Rectal smooth muscle tissue (tissue), 1 donor: ENCODE measurements at regions not wholly inside any gene's neighbourhood (a gene's known extent, or its start where the extent isn't known, plus 50 kb on each side); places are given as distances from the start of the nearest gene placed in this dataset.

ENCODE experiments used
- H3K27ac ChIP-seq: one replicate; pipeline ENCODE4 v1.7.0; 2013; ENCODE audit warnings: low read depth, low read length, inconsistent platforms
- H3K27me3 ChIP-seq: one replicate; pipeline ENCODE4 v1.7.0; 2013; ENCODE audit warnings: low read length; ENCODE audit not compliant: control insufficient read depth, insufficient read depth
- H3K36me3 ChIP-seq: one replicate; pipeline ENCODE4 v1.7.0; 2013; ENCODE audit warnings: low read length; ENCODE audit not compliant: control insufficient read depth, insufficient read depth
- H3K4me1 ChIP-seq: one replicate; pipeline ENCODE4 v1.7.0; 2013; ENCODE audit warnings: low read length; ENCODE audit not compliant: control insufficient read depth, insufficient read depth
- H3K4me3 ChIP-seq: one replicate; pipeline ENCODE4 v1.7.0; 2013; ENCODE audit warnings: low read length
- H3K9ac ChIP-seq: one replicate; pipeline ENCODE4 v1.7.0; 2013; ENCODE audit warnings: low read length

DNA sequence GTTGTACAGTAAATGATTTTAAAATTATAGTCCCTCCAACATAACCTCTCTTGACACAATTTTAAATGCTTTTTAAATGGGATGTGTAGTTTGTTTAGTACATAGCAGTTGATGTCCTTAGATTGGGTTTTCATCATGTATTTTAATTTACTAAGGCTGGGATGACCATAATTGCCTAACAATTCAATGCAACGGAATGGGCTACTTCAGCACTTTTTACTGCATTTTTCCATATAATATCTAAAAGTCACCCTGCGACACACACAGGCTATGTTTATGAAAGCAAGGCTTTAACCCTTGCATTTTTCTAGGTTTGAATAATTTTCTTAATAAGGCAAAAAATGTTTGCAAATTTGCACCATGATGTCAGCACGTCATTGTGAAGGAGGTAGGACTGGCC is 321.0 kb downstream of the DLEU7 start:
- Histone ChIP-seq H3K4me1 (peaks cover 12% of the 10 kb centered on the region), H3K9ac (no peak overlapping the region), H3K36me3 (no peaks in the 10 kb centered on the region), H3K27me3 (no peaks in the 10 kb centered on the region), H3K27ac (no peak overlapping the region), H3K4me3 (no peak overlapping the region)

GRCh38 chr13:50523307-50523706 is 320.2 kb downstream of the DLEU7 start:
- no peak overlapping the region for H3K9ac ChIP-seq
- H3K4me3 ChIP-seq: no peak overlapping the region
- H3K27ac ChIP-seq: no peak overlapping the region
- H3K4me1 ChIP-seq: peaks cover 12% of the 10 kb centered on the region
- no peaks in the 10 kb centered on the region for H3K27me3 ChIP-seq
- no peaks in the 10 kb centered on the region for H3K36me3 ChIP-seq

- H3K9ac ChIP-seq: no peak overlapping the region
- no peak overlapping the region for H3K27ac ChIP-seq
- H3K36me3 ChIP-seq: no peaks in the 10 kb centered on the region
- H3K27me3 ChIP-seq: no peaks in the 10 kb centered on the region
- H3K4me1 ChIP-seq: peaks cover 17% of the 10 kb centered on the region
- no peak overlapping the region for H3K4me3 ChIP-seq
Observed at GRCh38 chr13:50524560-50524959, 318.9 kb downstream of the DLEU7 start.

DNA sequence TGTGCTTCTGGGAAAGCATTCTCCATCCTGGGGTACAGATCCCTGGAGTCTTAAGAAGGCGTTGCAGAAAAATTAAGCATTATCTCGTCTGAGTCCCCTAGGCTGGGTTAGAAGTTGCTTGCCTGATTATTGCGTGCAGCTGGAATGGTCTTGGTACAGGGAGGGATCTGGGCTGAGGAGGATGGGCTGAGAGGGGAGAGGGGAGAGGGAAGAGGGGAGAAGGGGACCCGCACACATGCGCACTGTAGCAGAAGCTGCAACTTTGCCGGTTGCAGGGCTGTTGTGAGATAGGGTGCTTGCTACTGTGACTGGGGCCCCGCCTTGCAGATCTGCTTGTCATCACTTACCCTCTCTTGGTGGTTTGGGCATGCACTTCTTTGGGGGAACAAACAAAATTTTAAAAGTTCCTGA is 316.8 kb downstream of the DLEU7 start:
- Histone ChIP-seq H3K27me3 (no peaks in the 10 kb centered on the region), H3K36me3 (no peaks in the 10 kb centered on the region), H3K4me3 (no peak overlapping the region), H3K27ac (no peak overlapping the region), H3K9ac (no peak overlapping the region), H3K4me1 (peaks cover 16% of the 10 kb centered on the region)

- H3K27me3 ChIP-seq: no peaks in the 10 kb centered on the region
- no peak overlapping the region for H3K27ac ChIP-seq
- H3K36me3 ChIP-seq: no peaks in the 10 kb centered on the region
- H3K4me3 ChIP-seq: no peak overlapping the region
- H3K4me1 ChIP-seq: peaks cover 14% of the 10 kb centered on the region
- no peak overlapping the region for H3K9ac ChIP-seq
Observed at GRCh38 chr13:50527188-50527587, 316.3 kb downstream of the DLEU7 start.

DNA sequence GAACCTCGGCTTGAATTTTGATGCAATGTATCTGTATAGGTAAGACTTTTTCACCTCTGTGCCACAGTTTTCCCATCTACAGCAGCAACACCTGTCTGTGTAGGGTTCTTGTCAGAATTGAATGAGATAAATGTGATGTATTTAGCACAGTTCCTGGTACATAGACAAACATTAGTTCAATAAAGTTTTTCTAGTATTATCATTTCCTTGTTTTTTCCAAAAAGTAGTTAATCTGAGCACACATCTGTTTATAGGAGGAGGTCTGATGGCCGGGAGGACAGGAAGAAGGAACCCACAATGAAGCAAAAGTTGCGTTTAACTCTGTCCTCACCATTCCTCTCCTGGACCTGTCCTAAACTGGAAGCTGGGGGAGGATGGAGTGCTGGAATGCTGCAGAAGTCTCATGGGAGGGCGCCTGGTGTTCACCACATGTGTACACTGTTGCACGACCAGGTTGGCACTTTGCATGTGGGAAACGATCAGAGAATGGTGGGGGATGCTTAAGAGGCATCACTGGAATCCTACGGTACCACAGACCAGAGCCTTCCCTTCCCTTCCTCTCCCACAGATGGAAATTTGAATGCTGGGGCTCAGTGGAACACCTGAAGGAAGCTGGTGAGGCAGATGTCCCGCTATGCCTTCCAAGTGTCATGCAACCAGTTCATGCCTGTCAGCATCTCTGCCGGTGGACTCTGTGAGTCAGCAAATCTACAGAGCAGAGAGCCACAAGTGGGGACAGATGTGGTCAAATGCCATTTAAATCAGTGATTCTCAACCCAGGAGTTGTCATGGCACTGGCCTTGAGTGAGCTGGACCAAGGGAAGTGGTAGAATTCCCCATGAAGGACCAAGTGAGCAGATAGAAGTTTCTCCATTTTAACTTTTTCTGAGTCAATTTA is 315.6 kb downstream of the DLEU7 start:
- no peaks in the 10 kb centered on the region for H3K36me3 ChIP-seq
- H3K4me1 ChIP-seq: peaks cover 13% of the 10 kb centered on the region
- no peak overlapping the region for H3K27ac ChIP-seq
- no peaks in the 10 kb centered on the region for H3K27me3 ChIP-seq
- no peak overlapping the region for H3K9ac ChIP-seq
- no peak overlapping the region for H3K4me3 ChIP-seq

DNA sequence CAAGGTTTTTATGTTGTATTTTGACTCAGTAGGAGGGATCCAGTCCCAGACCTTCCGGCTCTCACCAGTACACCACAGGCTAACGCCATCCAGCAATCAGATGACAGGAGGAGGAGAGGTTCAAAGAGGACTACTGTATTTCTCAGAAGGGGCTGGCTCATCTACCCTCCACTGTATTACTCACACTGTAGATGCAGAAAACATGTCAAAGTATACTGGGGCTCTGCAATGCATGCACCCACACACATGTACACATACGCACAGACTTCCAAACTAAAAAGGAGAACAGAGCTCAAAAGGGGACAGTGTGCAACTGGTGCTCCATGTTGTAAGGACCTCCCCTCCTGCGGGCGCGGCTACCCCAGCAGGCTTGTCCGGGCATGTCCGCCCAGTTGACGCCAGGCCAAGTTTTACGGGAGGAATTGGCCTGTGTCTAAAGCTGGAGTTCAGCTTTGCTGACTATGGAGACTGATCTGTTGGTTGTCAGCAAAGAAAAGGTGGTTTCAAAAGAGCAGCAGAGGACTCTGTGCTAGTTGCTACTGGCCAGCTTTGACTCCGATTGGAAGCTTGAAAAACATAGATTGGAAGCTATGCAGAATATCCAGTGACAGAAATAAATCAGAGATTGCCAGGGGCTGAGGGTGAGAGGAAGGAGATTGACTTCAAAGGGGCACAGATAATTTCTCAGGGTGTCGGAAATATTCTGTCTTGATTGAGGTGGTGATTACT is 314.2 kb downstream of the DLEU7 start:
- H3K36me3 ChIP-seq: no peaks in the 10 kb centered on the region
- peaks cover 13% of the 10 kb centered on the region for H3K4me1 ChIP-seq
- H3K9ac ChIP-seq: no peak overlapping the region
- peak overlapping the region; percentile 34 for H3K27ac ChIP-seq
- H3K4me3 ChIP-seq: peak overlapping the region; percentile 29
- no peaks in the 10 kb centered on the region for H3K27me3 ChIP-seq

DNA sequence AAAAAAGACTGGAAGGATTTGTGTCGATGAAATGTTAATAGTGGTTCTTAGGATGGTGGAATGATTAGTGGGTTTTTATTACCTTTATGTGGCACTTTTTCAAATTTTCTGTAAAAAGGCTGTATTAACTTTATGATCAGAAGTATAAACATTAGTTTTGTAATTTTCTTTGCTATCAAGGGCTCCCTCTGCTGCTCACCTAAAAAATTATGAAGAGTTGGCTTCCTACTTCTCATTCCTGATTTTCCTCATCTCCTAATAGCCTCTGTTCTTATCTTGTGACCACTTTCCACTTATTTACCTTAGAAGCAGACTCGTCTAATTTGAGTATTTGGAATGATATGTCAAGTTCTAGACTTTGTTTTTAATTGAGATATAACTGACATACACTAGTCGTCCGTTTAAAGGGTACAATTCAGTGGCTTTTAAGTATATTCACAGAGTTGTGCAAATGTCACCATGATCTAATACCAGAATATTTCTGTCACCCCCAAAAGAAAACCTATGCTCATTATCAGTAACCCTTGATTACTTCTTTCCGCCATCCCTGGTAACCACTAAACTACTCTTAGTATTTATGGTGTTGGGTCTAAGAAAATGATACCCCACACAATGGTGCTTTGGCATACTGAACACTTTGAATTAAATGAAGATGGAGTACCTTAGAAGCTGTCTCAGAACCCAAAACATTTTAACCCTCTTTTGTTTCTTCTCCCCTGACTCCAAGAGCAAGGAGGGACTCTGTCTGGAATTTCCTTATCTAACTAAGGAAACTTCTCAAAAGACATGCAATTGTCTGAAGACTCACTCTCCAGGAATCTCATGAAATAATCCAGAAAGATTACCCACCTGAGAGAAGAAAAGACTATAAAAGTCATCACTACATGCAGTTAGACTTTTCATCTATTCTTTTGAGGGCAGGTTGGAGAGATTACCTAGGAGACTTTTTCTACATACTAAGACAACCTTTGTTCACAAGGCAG is 311.3 kb downstream of the DLEU7 start:
- no peak overlapping the region for H3K4me3 ChIP-seq
- peaks cover 13% of the 10 kb centered on the region for H3K4me1 ChIP-seq
- H3K27ac ChIP-seq: no peak overlapping the region
- H3K27me3 ChIP-seq: no peaks in the 10 kb centered on the region
- no peak overlapping the region for H3K9ac ChIP-seq
- no peaks in the 10 kb centered on the region for H3K36me3 ChIP-seq

GRCh38 chr13:50535050-50535449 is 308.4 kb downstream of the DLEU7 start:
- no peaks in the 10 kb centered on the region for H3K27me3 ChIP-seq
- no peak overlapping the region for H3K9ac ChIP-seq
- no peak overlapping the region for H3K27ac ChIP-seq
- H3K36me3 ChIP-seq: no peaks in the 10 kb centered on the region
- no peak overlapping the region for H3K4me3 ChIP-seq
- H3K4me1 ChIP-seq: peaks cover 2% of the 10 kb centered on the region

DNA sequence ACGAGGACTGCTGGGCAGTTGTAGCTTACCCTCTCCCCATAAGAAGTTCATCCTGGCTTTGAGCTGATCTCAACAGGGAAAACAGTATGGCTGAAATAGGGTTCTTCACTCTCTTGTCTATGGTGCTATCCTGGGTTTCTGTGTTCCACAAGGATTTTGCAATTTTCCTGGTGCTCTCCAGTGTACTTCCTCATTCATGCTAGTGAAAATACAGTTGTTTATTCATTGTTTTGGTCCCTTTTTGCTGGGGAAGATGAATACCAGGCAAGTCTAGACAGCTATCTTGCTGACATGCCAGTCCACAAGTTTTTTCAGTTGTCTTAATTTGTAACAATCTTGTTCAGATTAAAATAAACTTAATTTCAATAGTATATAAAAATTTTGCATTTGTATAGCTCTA is 306.5 kb downstream of the DLEU7 start:
- Histone ChIP-seq H3K4me1 (no peaks in the 10 kb centered on the region), H3K9ac (no peak overlapping the region), H3K27me3 (no peaks in the 10 kb centered on the region), H3K36me3 (no peaks in the 10 kb centered on the region), H3K4me3 (no peak overlapping the region), H3K27ac (no peak overlapping the region)

GRCh38 chr13:50539791-50540530 is 303.5 kb downstream of the DLEU7 start:
- Histone ChIP-seq H3K27me3 (no peaks in the 10 kb centered on the region), H3K9ac (no peak overlapping the region), H3K36me3 (no peaks in the 10 kb centered on the region), H3K27ac (no peak overlapping the region), H3K4me3 (no peak overlapping the region), H3K4me1 (no peaks in the 10 kb centered on the region)
